Rectal smooth muscle tissue (tissue), 1 donor: ENCODE measurements at regions not wholly inside any gene's neighbourhood (a gene's known extent, or its start where the extent isn't known, plus 50 kb on each side); places are given as distances from the start of the nearest gene placed in this dataset.
"Not testable (repeated sequence)": the region's sequence is repeated elsewhere in the genome, so short reads cannot be mapped to it uniquely, and the experiment has no call there.

Experiments
- H3K27ac ChIP-seq: one replicate; pipeline ENCODE4 v1.7.0; 2013; ENCODE audit warnings: low read depth, low read length, inconsistent platforms
- H3K27me3 ChIP-seq: one replicate; pipeline ENCODE4 v1.7.0; 2013; ENCODE audit warnings: low read length; ENCODE audit not compliant: control insufficient read depth, insufficient read depth
- H3K36me3 ChIP-seq: one replicate; pipeline ENCODE4 v1.7.0; 2013; ENCODE audit warnings: low read length; ENCODE audit not compliant: control insufficient read depth, insufficient read depth
- H3K4me1 ChIP-seq: one replicate; pipeline ENCODE4 v1.7.0; 2013; ENCODE audit warnings: low read length; ENCODE audit not compliant: control insufficient read depth, insufficient read depth
- H3K4me3 ChIP-seq: one replicate; pipeline ENCODE4 v1.7.0; 2013; ENCODE audit warnings: low read length
- H3K9ac ChIP-seq: one replicate; pipeline ENCODE4 v1.7.0; 2013; ENCODE audit warnings: low read length

GRCh38 chr5:42943931-42944631, 96.0 kb downstream of the ANXA2R start:
- Histone ChIP-seq H3K27me3 (peaks cover 8% of the 10 kb centered on the region), H3K36me3 (no peaks in the 10 kb centered on the region), H3K9ac (no peak overlapping the region), H3K27ac (no peak overlapping the region), H3K4me1 (peaks cover 3% of the 10 kb centered on the region), H3K4me3 (no peak overlapping the region)

GRCh38 chr5:42940853-42941252, 99.3 kb downstream of the ANXA2R start:
- H3K4me1 ChIP-seq = peaks cover 3% of the 10 kb centered on the region
- H3K36me3 ChIP-seq = no peaks in the 10 kb centered on the region
- H3K27me3 ChIP-seq = peaks cover 8% of the 10 kb centered on the region
- H3K4me3 ChIP-seq = no peak overlapping the region
- no peak overlapping the region for H3K27ac ChIP-seq
- H3K9ac ChIP-seq = no peak overlapping the region

- not testable (repeated sequence) for H3K9ac ChIP-seq, H3K27me3 ChIP-seq, H3K36me3 ChIP-seq, H3K4me3 ChIP-seq, H3K4me1 ChIP-seq, H3K27ac ChIP-seq
These were observed 108.1 kb downstream of the ANXA2R start for GRCh38 chr5:42932011-42932410.

GRCh38 chr5:42931451-42931850, 108.7 kb downstream of the ANXA2R start:
- H3K4me3 ChIP-seq, H3K36me3 ChIP-seq, H3K9ac ChIP-seq, H3K27me3 ChIP-seq, H3K27ac ChIP-seq, H3K4me1 ChIP-seq: not testable (repeated sequence)

- Histone ChIP-seq H3K27me3 (no peaks in the 10 kb centered on the region), H3K4me3 (no peak overlapping the region), H3K27ac (no peak overlapping the region), H3K9ac (no peak overlapping the region), H3K4me1 (no peaks in the 10 kb centered on the region), H3K36me3 (no peaks in the 10 kb centered on the region)
These were observed 109.2 kb downstream of the ANXA2R start for GRCh38 chr5:42930934-42931333.

GRCh38 chr5:42929871-42930270, 110.2 kb downstream of the ANXA2R start:
- no peak overlapping the region for H3K4me3 ChIP-seq
- no peak overlapping the region for H3K27ac ChIP-seq
- no peaks in the 10 kb centered on the region for H3K36me3 ChIP-seq
- no peaks in the 10 kb centered on the region for H3K27me3 ChIP-seq
- H3K4me1 ChIP-seq = no peaks in the 10 kb centered on the region
- no peak overlapping the region for H3K9ac ChIP-seq

GRCh38 chr5:42927730-42928129, 112.4 kb downstream of the ANXA2R start:
- no peaks in the 10 kb centered on the region for H3K27me3 ChIP-seq
- H3K4me3 ChIP-seq = no peak overlapping the region
- no peak overlapping the region for H3K27ac ChIP-seq
- H3K4me1 ChIP-seq = no peaks in the 10 kb centered on the region
- H3K36me3 ChIP-seq = no peaks in the 10 kb centered on the region
- H3K9ac ChIP-seq = no peak overlapping the region

- no peaks in the 10 kb centered on the region for H3K4me1 ChIP-seq
These were observed 113.0 kb upstream of the SELENOP start for GRCh38 chr5:42924686-42925085.

GRCh38 chr5:42924226-42924625, 112.5 kb upstream of the SELENOP start:
- Histone ChIP-seq H3K4me3 (no peak overlapping the region), H3K36me3 (no peaks in the 10 kb centered on the region), H3K4me1 (no peaks in the 10 kb centered on the region), H3K27me3 (no peaks in the 10 kb centered on the region), H3K27ac (no peak overlapping the region), H3K9ac (no peak overlapping the region)

More at GRCh38 chr5:42924686-42925085, 113.0 kb upstream of the SELENOP start:
- Histone ChIP-seq H3K4me3 (no peak overlapping the region), H3K27ac (no peak overlapping the region), H3K27me3 (no peaks in the 10 kb centered on the region), H3K36me3 (no peaks in the 10 kb centered on the region), H3K9ac (no peak overlapping the region)

GRCh38 chr5:42923710-42924109, 112.0 kb upstream of the SELENOP start:
- Histone ChIP-seq H3K27me3 (no peaks in the 10 kb centered on the region), H3K4me3 (no peak overlapping the region), H3K27ac (no peak overlapping the region), H3K36me3 (no peaks in the 10 kb centered on the region), H3K4me1 (no peaks in the 10 kb centered on the region), H3K9ac (no peak overlapping the region)

- no peaks in the 10 kb centered on the region for H3K36me3 ChIP-seq
- H3K9ac ChIP-seq = no peak overlapping the region
- no peaks in the 10 kb centered on the region for H3K4me1 ChIP-seq
- H3K4me3 ChIP-seq = no peak overlapping the region
- no peaks in the 10 kb centered on the region for H3K27me3 ChIP-seq
- no peak overlapping the region for H3K27ac ChIP-seq
These were observed 107.9 kb upstream of the SELENOP start for GRCh38 chr5:42919600-42919999.

- H3K27me3 ChIP-seq = no peaks in the 10 kb centered on the region
- H3K4me3 ChIP-seq = no peak overlapping the region
- H3K9ac ChIP-seq = no peak overlapping the region
- H3K36me3 ChIP-seq = no peaks in the 10 kb centered on the region
- no peaks in the 10 kb centered on the region for H3K4me1 ChIP-seq
- no peak overlapping the region for H3K27ac ChIP-seq
These were observed 103.7 kb upstream of the SELENOP start for GRCh38 chr5:42915306-42915866.

GRCh38 chr5:42912184-42912798, 100.6 kb upstream of the SELENOP start:
- Histone ChIP-seq H3K4me3 (no peak overlapping the region), H3K36me3 (no peaks in the 10 kb centered on the region), H3K27ac (no peak overlapping the region), H3K9ac (no peak overlapping the region), H3K4me1 (peaks cover 4% of the 10 kb centered on the region), H3K27me3 (peaks cover 2% of the 10 kb centered on the region)
